Astrocyte of the spinal cord (primary cell): ENCODE measurements at regions not wholly inside any gene's neighbourhood (a gene's known extent, or its start where the extent isn't known, plus 50 kb on each side); places are given as distances from the start of the nearest gene placed in this dataset.
"Not testable (repeated sequence)": the region's sequence is repeated elsewhere in the genome, so short reads cannot be mapped to it uniquely, and the experiment has no call there.

ENCODE experiments used
- DNase-seq: peaks from one replicate; pipeline ENCODE4 v3.0.0; 2011; ENCODE audit warnings: low read depth, low spot score
- H3K4me3 ChIP-seq: 2 replicates; pipeline ENCODE4 v1.5.1; 2011; ENCODE audit warnings: low read depth, mild to moderate bottlenecking, low read length, moderate library complexity
- CTCF ChIP-seq: IDR thresholded peaks from 2 replicates; pipeline ENCODE4 v1.5.1; 2012; ENCODE audit warnings: low read depth, mild to moderate bottlenecking, low read length, inconsistent platforms
- in situ Hi-C: cut with HindIII; loops from 2 replicates; pipeline ENCODE4 v1.10.0; 2017; ENCODE audit warnings: low sequenced_read_pairs

DNA sequence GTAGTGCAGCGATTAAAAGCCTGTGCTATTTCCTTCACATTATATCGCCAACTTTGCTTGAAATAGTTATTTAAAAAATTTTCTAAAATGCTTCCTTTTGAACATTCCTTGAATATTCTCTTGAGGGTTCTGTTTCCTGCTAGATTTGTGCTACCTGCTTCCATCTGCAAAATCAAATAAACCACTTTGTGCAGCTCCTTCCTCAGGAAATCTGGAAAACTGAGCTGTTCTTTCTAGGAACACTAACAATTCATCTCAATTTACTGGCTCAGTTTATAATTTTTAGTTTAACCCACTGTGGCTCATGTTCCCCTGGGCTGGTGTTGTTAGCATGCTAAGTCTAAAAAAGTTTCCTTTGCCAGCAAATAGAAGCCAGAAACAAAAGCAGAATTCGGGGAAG lies 88.1 kb upstream of the LCORL start:
- no peak for TF ChIP-seq CTCF
- no peak for DNase-seq
- H3K4me3 ChIP-seq: no peak overlapping the region
- in situ Hi-C loops: no loop called here

- in situ Hi-C loops, DNase-seq, H3K4me3 ChIP-seq: not testable (repeated sequence)
Observed at GRCh38 chr4:18107848-18108528, 86.4 kb upstream of the LCORL start.

DNA sequence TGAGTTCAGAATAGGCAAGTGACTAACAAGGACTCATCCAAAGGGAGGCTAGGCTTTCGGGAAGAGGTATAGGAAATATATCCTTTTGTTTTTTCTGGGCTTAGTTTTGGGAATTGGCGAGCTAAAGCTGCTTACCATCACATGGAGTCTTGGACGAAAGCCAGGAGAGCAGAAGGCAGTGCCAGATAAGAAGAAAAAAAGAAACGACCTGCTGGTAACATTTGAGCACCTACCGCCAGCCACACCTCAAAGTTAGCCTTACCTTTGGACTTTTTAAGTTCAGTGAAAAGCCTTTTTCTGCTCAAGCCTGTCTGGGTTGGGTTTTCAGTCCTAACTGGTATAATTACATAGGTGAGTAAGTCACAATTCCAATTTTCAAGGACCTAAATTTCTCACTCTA lies 85.1 kb upstream of the LCORL start:
- H3K4me3 ChIP-seq: no peak overlapping the region
- no peak for TF ChIP-seq CTCF
- in situ Hi-C loops: no loop called here
- no peak for DNase-seq

GRCh38 chr4:18105030-18106011 lies 83.8 kb upstream of the LCORL start:
- in situ Hi-C loops: no loop called here
- no peak overlapping the region for H3K4me3 ChIP-seq
- no peak for TF ChIP-seq CTCF
- DNase-seq: no peak

DNA sequence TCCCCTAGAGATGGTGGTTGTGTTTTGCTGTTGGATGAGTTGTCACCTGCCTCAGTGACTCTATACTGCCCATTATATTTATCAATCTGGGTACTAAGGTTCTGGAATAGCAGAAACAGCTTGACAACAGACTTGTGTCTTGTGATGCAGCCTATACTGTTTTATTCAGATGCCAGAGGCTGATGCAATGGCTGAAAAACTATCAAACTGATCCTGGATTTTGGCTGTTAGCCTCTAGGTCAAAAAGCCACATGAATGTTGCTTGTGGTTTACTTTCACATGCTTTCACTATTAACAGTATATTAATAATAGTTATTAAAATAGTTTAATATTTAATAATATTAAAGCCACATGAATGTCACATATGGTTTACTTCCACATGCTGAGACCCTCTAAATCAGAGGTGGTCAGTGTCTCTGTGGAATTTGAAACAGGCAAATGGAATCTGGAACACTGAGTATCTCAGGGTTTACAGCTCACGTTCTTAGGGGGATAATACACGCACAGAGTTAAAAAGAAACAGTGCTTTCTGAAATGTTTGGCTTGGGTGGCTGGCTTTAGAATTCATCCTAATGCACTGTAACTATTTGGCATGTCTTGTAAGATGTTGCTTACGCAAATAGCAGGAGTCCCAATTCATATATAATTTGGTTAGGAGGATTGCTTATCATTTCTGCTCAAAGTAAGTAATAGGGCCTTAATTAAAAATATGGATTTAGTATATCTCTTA lies 82.5 kb upstream of the LCORL start:
- in situ Hi-C loops: no loop called here
- no peak overlapping the region for H3K4me3 ChIP-seq
- no peak for DNase-seq
- no peak for TF ChIP-seq CTCF

GRCh38 chr4:18100657-18101056 lies 79.1 kb upstream of the LCORL start:
- in situ Hi-C loops: no loop called here
- DNase-seq: no peak
- no peak for TF ChIP-seq CTCF
- H3K4me3 ChIP-seq: no peak overlapping the region

DNA sequence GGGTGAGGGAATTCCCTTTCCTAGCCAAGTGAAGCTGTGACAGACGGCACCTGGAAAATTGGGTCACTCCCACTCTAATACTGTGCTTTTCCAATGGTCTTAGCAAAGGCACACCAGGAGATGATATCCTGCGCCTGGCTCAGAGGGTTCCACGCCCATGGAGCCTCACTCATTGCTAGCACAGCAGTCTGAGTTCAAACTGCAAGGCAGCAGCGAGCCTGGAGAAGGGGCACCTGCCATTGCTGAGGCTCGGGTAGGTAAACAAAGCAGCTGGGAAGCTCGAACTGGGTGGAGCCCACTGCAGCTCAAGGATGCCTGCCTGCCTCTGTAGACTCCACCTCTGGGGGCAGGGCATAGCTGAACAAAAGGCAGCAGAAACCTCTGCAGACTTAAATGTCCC lies 68.9 kb upstream of the LCORL start:
- in situ Hi-C loops, H3K4me3 ChIP-seq, DNase-seq: not testable (repeated sequence)
